CD4-positive, alpha-beta T cell (primary cell): ENCODE measurements at regions not wholly inside any gene's neighbourhood (a gene's known extent, or its start where the extent isn't known, plus 50 kb on each side); places are given as distances from the start of the nearest gene placed in this dataset.

Source experiments
- ATAC-seq: fragments of 200-7000 bp; cut with Tn5 transposase; one replicate; pipeline ENCODE4 v1.10.0; 2022; ENCODE audit warnings: mild to moderate bottlenecking; ENCODE audit not compliant: poor library complexity
- CTCF ChIA-PET: fragments of 350-600 bp; sonication (Branson Sonifier 250); formaldehyde crosslinking; loops from one replicate; lab custom pipeline; 2021; ENCODE audit warnings: antibody characterized with exemption, inconsistent platforms; lab: Charles Lee
- POLR2A ChIA-PET: fragments of 350-600 bp; sonication (Branson Sonifier 250); formaldehyde crosslinking; loops from one replicate; lab custom pipeline; 2021; ENCODE audit warnings: antibody characterized with exemption, inconsistent platforms; lab: Charles Lee
- DNase-seq, 14 experiments: peaks; one replicate each; pipeline ENCODE4 v3.0.0-alpha.2; 2013 to 2020; ENCODE audit warnings: mixed read lengths in 2 of 14
- H3K27ac ChIP-seq, 2 donors: one replicate each; pipeline versions ENCODE4 v1.5.1 to v1.7.0; 2013; ENCODE audit warnings: low read length in 2 of 2, low read depth in 1 of 2, mild to moderate bottlenecking in 1 of 2
- H3K27me3 ChIP-seq, 2 experiments: 1 replicate in 1 of 2; 2 replicates in 1 of 2; pipeline versions ENCODE4 v1.6.1 to v1.7.0; 2013; ENCODE audit warnings: low read length in 2 of 2, control low read depth in 1 of 2, mild to moderate bottlenecking in 1 of 2, moderate library complexity in 1 of 2; ENCODE audit not compliant: insufficient read depth in 2 of 2, control insufficient read depth in 1 of 2
- H3K36me3 ChIP-seq: one replicate; pipeline ENCODE4 v1.6.1; 2013; ENCODE audit warnings: low read length, control low read depth; ENCODE audit not compliant: insufficient read depth
- H3K4me1 ChIP-seq: one replicate; pipeline ENCODE4 v1.6.1; 2013; ENCODE audit warnings: low read length, control low read depth; ENCODE audit not compliant: insufficient read depth
- H3K4me3 ChIP-seq: one replicate; pipeline ENCODE4 v1.5.1; 2013; ENCODE audit warnings: mild to moderate bottlenecking, low read length, moderate library complexity
- H3K9me3 ChIP-seq, 2 experiments: 1 replicate in 1 of 2; 2 replicates in 1 of 2; pipeline versions ENCODE4 v1.6.1 to v1.7.0; 2013; ENCODE audit warnings: low read length in 2 of 2, mild to moderate bottlenecking in 2 of 2, control low read depth in 1 of 2, moderate library complexity in 1 of 2; ENCODE audit not compliant: control insufficient read depth in 1 of 2, insufficient read depth in 1 of 2
- H3K27ac Mint-ChIP-seq: one replicate; pipeline ENCODE4 v1.8.0; 2020; ENCODE audit warnings: mixed read lengths
- H3K27me3 Mint-ChIP-seq: one replicate; pipeline ENCODE4 v1.8.0; 2021; ENCODE audit warnings: mixed read lengths
- H3K36me3 Mint-ChIP-seq: one replicate; pipeline ENCODE4 v1.8.0; 2021; ENCODE audit warnings: low read depth, mixed read lengths
- H3K4me1 Mint-ChIP-seq: one replicate; pipeline ENCODE4 v1.8.0; 2021; ENCODE audit warnings: low read depth, mixed read lengths
- H3K4me3 Mint-ChIP-seq: one replicate; pipeline ENCODE4 v1.8.0; 2020; ENCODE audit warnings: mild to moderate bottlenecking, mixed read lengths
- H3K9me3 Mint-ChIP-seq: one replicate; pipeline ENCODE4 v1.8.0; 2020; ENCODE audit warnings: mixed read lengths
- intact Hi-C, 2 experiments: fragments of 100-400 bp; cut with DNase I in 1 of 2; cut with micrococcal nuclease in 1 of 2; formaldehyde crosslinking; loops; one replicate each; pipeline versions ENCODE4 v1.15.1 to v1.9.0; 2023 to 2025; cut with DNase I, micrococcal nuclease
- TF ChIP-seq, protein P1 (sequence below): fragments of 200-600 bp; IDR thresholded peaks from one replicate; pipeline ENCODE4 v1.8.0; 2022; ENCODE audit warnings: antibody characterized with exemption, mild to moderate bottlenecking

GRCh38 chr1:230587061-230587460 lies 55.2 kb upstream of the COG2 start:
- intact Hi-C loops = no loop called here
- Histone ChIP-seq H3K27ac (no peak overlapping the region), H3K9me3 (no peaks in the 10 kb centered on the region), H3K4me1 (no peaks in the 10 kb centered on the region), H3K27me3 (peaks cover 4 to 5% of the 10 kb centered on the region in 2 experiments), H3K36me3 (no peaks in the 10 kb centered on the region), H3K4me3 (no peak overlapping the region)
- CTCF ChIA-PET = no interaction called here
- Mint-ChIP-seq H3K36me3 (no peaks in the 10 kb centered on the region), H3K9me3 (peaks cover 3% of the 10 kb centered on the region), H3K27me3 (peaks cover 50% of the 10 kb centered on the region), H3K4me1 (no peaks in the 10 kb centered on the region), H3K27ac (no peak overlapping the region), H3K4me3 (no peak overlapping the region)
- ATAC-seq (no peak), DNase-seq (no peak)
- TF ChIP-seq, protein P1, sequence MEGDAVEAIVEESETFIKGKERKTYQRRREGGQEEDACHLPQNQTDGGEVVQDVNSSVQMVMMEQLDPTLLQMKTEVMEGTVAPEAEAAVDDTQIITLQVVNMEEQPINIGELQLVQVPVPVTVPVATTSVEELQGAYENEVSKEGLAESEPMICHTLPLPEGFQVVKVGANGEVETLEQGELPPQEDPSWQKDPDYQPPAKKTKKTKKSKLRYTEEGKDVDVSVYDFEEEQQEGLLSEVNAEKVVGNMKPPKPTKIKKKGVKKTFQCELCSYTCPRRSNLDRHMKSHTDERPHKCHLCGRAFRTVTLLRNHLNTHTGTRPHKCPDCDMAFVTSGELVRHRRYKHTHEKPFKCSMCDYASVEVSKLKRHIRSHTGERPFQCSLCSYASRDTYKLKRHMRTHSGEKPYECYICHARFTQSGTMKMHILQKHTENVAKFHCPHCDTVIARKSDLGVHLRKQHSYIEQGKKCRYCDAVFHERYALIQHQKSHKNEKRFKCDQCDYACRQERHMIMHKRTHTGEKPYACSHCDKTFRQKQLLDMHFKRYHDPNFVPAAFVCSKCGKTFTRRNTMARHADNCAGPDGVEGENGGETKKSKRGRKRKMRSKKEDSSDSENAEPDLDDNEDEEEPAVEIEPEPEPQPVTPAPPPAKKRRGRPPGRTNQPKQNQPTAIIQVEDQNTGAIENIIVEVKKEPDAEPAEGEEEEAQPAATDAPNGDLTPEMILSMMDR = no peak
- POLR2A ChIA-PET = no interaction called here

- CTCF ChIA-PET = no interaction called here
- H3K4me3 ChIP-seq = no peak overlapping the region
- TF ChIP-seq, protein P1 = no peak
- intact Hi-C loops = no loop called here
- H3K27ac ChIP-seq = no peak overlapping the region
- POLR2A ChIA-PET = no interaction called here
- DNase-seq = no peak
- Mint-ChIP-seq H3K9me3 (peaks cover 5% of the 10 kb centered on the region), H3K36me3 (no peaks in the 10 kb centered on the region), H3K4me3 (no peak overlapping the region), H3K27me3 (peaks cover 51% of the 10 kb centered on the region), H3K4me1 (no peaks in the 10 kb centered on the region), H3K27ac (no peak overlapping the region)
- no peaks in the 10 kb centered on the region for H3K36me3 ChIP-seq
- no peak for ATAC-seq
- H3K4me1 ChIP-seq = no peaks in the 10 kb centered on the region
- H3K9me3 ChIP-seq = peaks cover 0 to 7% of the 10 kb centered on the region in 2 experiments
- H3K27me3 ChIP-seq = peaks cover 0 to 5% of the 10 kb centered on the region in 2 experiments
Observed at GRCh38 chr1:230584660-230585059, 57.6 kb upstream of the COG2 start.

DNA sequence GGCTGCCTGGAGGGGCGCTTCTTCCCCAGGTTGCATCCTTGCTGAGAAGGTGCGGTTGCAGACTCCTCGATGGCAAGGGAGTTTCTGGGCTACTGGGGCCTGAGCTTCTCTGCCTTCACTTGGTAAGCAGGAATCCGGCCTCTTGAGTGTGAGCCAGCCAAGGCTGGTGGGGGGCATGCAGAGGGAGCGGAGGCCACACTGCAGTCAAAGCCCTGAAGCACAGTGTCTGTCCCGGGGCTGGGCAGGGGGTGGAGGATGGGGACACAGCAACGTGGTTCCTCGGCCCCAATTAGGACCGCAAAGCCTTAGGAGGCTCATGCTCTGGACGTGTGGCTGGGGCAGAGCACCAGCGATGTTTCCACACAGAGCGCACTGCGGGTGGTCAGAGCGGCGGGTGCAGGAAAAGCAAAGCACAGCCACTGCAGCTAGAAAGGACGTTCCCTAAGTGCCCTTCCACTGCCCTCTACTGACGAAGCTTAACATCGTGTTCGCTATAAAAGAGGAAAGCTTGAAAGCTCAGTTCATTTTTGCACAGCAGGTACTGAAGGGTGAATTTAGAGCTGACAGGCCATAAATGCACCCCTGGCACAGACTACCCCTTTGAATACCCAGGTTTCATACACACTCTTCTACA lies 60.7 kb upstream of the COG2 start:
- Mint-ChIP-seq H3K27ac (no peak overlapping the region), H3K27me3 (peaks cover 52% of the 10 kb centered on the region), H3K9me3 (peaks cover 5% of the 10 kb centered on the region), H3K36me3 (no peaks in the 10 kb centered on the region), H3K4me3 (no peak overlapping the region), H3K4me1 (no peaks in the 10 kb centered on the region)
- ATAC-seq (no peak), DNase-seq (no peak)
- H3K36me3 ChIP-seq = no peaks in the 10 kb centered on the region
- ChIA-PET POLR2A (no interaction called here), CTCF (no interaction called here)
- intact Hi-C loops = no loop called here
- H3K4me3 ChIP-seq = no peak overlapping the region
- H3K9me3 ChIP-seq = peaks cover 0 to 7% of the 10 kb centered on the region in 2 experiments
- TF ChIP-seq, protein P1 = no peak
- no peak overlapping the region for H3K27ac ChIP-seq
- H3K4me1 ChIP-seq = no peaks in the 10 kb centered on the region
- no peaks in the 10 kb centered on the region for H3K27me3 ChIP-seq
